Ovary (tissue), 7 donors: ENCODE measurements at regions not wholly inside any gene's neighbourhood (a gene's known extent, or its start where the extent isn't known, plus 50 kb on each side); places are given as distances from the start of the nearest gene placed in this dataset.

ENCODE experiments used
- DNase-seq, 5 donors: peaks; one replicate each; pipeline ENCODE4 v3.0.0-alpha.2; 2019 to 2020
- H3K27ac ChIP-seq, 2 donors: fragments of 200-600 bp; one replicate each; pipeline versions ENCODE4 v1.5.1 to v1.8.0; 2019 to 2022
- H3K27me3 ChIP-seq: fragments of 200-600 bp; one replicate; pipeline ENCODE4 v1.8.0; 2022
- H3K36me3 ChIP-seq: fragments of 200-600 bp; sonication (generic); one replicate; pipeline ENCODE4 v1.5.1; 2019
- H3K4me1 ChIP-seq: one replicate; pipeline ENCODE4 v1.8.1; 2013; ENCODE audit warnings: mild to moderate bottlenecking, moderate library complexity; ENCODE audit not compliant: insufficient read depth
- H3K4me3 ChIP-seq: fragments of 200-600 bp; sonication (generic); one replicate; pipeline ENCODE4 v1.5.1; 2017
- H3K9me3 ChIP-seq, 2 donors: fragments of 200-600 bp in 1 of 2; sonication (generic) in 1 of 2; one replicate each; pipeline versions ENCODE4 v1.5.1 to v1.8.1; 2013 to 2019; ENCODE audit warnings: mild to moderate bottlenecking in 1 of 2, moderate library complexity in 1 of 2
- CTCF ChIP-seq, 3 donors: fragments of 450-650 bp in 2 of 3; fragments of 200-600 bp in 1 of 3; IDR thresholded peaks; one replicate each; pipeline versions ENCODE4 v1.5.1 to v1.8.0; 2016 to 2022; ENCODE audit warnings: antibody characterized with exemption in 3 of 3, mild to moderate bottlenecking in 1 of 3
- EP300 ChIP-seq: sonication (generic); formaldehyde crosslinking; IDR thresholded peaks from one replicate; pipeline ENCODE4 v1.6.1; 2017; ENCODE audit warnings: antibody characterized with exemption
- POLR2A ChIP-seq: fragments of 450-650 bp; IDR thresholded peaks from one replicate; pipeline ENCODE4 v1.6.1; 2017; ENCODE audit warnings: antibody characterized with exemption, mild to moderate bottlenecking, moderate library complexity
- WGBS, 3 donors: extraction: QIAGEN DNeasy Blood & Tissue Kit in 1 of 3; methylation state at CpG; one replicate each; pipeline versions ENCODE4 v1.1.5 to v1.1.7; 2013 to 2017; 5-methylcytosine and 5-hydroxymethylcytosine counted together
- intact Hi-C, 4 donors: fragments of 100-400 bp; cut with DNase I; formaldehyde crosslinking; loops; one replicate each; pipeline versions ENCODE4 v1.11.0 to v1.15.1; 2022 to 2023
- donor health status: DM: no; HTN: no; CAD: no; lungs with moderate emphysema.
- donor health status: DM: no; HTN: no; CAD: no.
- donor health status: Bipolar disorder and iron deficiency.
- donor health status: DM: no; HTN: no; CAD: no.
- donor health status: DM: yes; HTN: yes; CAD: no.

GRCh38 chr15:95259513-95259912 is 1028.2 kb downstream of the MCTP2 start:
- peak; percentile 71 to 83 (median 74) for DNase-seq
- Histone ChIP-seq H3K27me3 (no peaks in the 10 kb centered on the region), H3K4me3 (no peak overlapping the region), H3K27ac (peak overlapping the region in 1 of 2 donors; percentile 29), H3K36me3 (no peaks in the 10 kb centered on the region), H3K4me1 (peaks cover 8% of the 10 kb centered on the region), H3K9me3 (no peaks in the 10 kb centered on the region)
- peak; percentile 63 to 82 (median 78) for TF ChIP-seq CTCF (IDR thresholded peaks at IDR 0.05)
- TF ChIP-seq POLR2A: no peak
- no peak for TF ChIP-seq EP300
- intact Hi-C loops: loop anchor here in 1 of 4 donors (5.0 kb wide), 1 partner anchor 1073 kb away; the partner anchor contains the start of gene NR2F2
- 1 to 3% (median 3%) methylated on average over 6 of the region's 6 CpGs for WGBS, 3 donors

GRCh38 chr15:95259965-95260364 is 1028.6 kb downstream of the MCTP2 start:
- WGBS, 3 donors: 10 to 25% (median 12%) methylated on average over 3 of the region's 3 CpGs
- intact Hi-C loops: loop anchor here in 3 of 4 donors (5.0 to 10.0 kb wide), 8 partner anchors 65 to 1082 kb away; partner anchors contain the start of gene NR2F2 (in 1 of the 3)

GRCh38 chr15:95260856-95261255 is 1029.5 kb downstream of the MCTP2 start:
- no peaks in the 10 kb centered on the region for H3K9me3 ChIP-seq
- H3K4me3 ChIP-seq: no peak overlapping the region
- intact Hi-C loops: loop anchor here in 3 of 4 donors (5.0 to 10.0 kb wide), 7 partner anchors 64 to 1081 kb away; no protein-coding TSS in a partner anchor
- 90% methylated on average over 5 of the region's 5 CpGs for WGBS, 3 donors
- TF ChIP-seq EP300 (no peak), POLR2A (no peak), CTCF (IDR thresholded peaks at IDR 0.05) (no peak)
- DNase-seq: no peak
- no peaks in the 10 kb centered on the region for H3K36me3 ChIP-seq
- H3K27ac ChIP-seq: no peak overlapping the region
- no peaks in the 10 kb centered on the region for H3K27me3 ChIP-seq
- H3K4me1 ChIP-seq: peaks cover 8% of the 10 kb centered on the region

More at GRCh38 chr15:95259965-95260364, 1028.6 kb downstream of the MCTP2 start:
- no peaks in the 10 kb centered on the region for H3K36me3 ChIP-seq
- H3K9me3 ChIP-seq: no peaks in the 10 kb centered on the region
- H3K27ac ChIP-seq: peak overlapping the region; percentile 29 to 32
- peaks cover 8% of the 10 kb centered on the region for H3K4me1 ChIP-seq
- no peaks in the 10 kb centered on the region for H3K27me3 ChIP-seq
- no peak overlapping the region for H3K4me3 ChIP-seq
- TF ChIP-seq EP300 (no peak), POLR2A (no peak), CTCF (IDR thresholded peaks at IDR 0.05) (no peak)
- peak; percentile 53 to 69 (median 55) for DNase-seq

GRCh38 chr15:95261546-95261945 is 1030.2 kb downstream of the MCTP2 start:
- intact Hi-C loops: loop anchor here in 3 of 4 donors (5.0 to 10.0 kb wide), 7 partner anchors 63 to 1081 kb away; no protein-coding TSS in a partner anchor
- Histone ChIP-seq H3K9me3 (no peaks in the 10 kb centered on the region), H3K27ac (no peak overlapping the region), H3K4me3 (no peak overlapping the region), H3K4me1 (peaks cover 8% of the 10 kb centered on the region), H3K36me3 (no peaks in the 10 kb centered on the region), H3K27me3 (no peaks in the 10 kb centered on the region)
- no peak for DNase-seq
- WGBS, 3 donors: 62 to 68% (median 63%) methylated on average over 3 of the region's 3 CpGs
- TF ChIP-seq CTCF (IDR thresholded peaks at IDR 0.05) (no peak), EP300 (no peak), POLR2A (no peak)
